SK-N-DZ (cell line): ENCODE measurements at regions not wholly inside any gene's neighbourhood (a gene's known extent, or its start where the extent isn't known, plus 50 kb on each side); places are given as distances from the start of the nearest gene placed in this dataset.

Experiments used
- DNase-seq: peaks from one replicate; pipeline ENCODE4 v3.0.0-alpha.2; 2015; ENCODE audit warnings: low spot score

GRCh38 chr15:72966641-72967040 is 85.6 kb upstream of the NEO1 start:
- DNase-seq = no peak

GRCh38 chr15:72965671-72966070 is 86.6 kb upstream of the NEO1 start:
- no peak for DNase-seq

- no peak for DNase-seq
These were observed 87.7 kb upstream of the NEO1 start for GRCh38 chr15:72964542-72964941.

- DNase-seq = no peak
These were observed 88.1 kb upstream of the NEO1 start for GRCh38 chr15:72964135-72964534.

- no peak for DNase-seq
These were observed 90.1 kb upstream of the NEO1 start for GRCh38 chr15:72962054-72962702.

- DNase-seq = no peak
These were observed 90.9 kb upstream of the NEO1 start for GRCh38 chr15:72961346-72961745.

GRCh38 chr15:72958634-72959033 is 93.6 kb upstream of the NEO1 start:
- DNase-seq = no peak

- no peak for DNase-seq
These were observed 99.0 kb upstream of the NEO1 start for GRCh38 chr15:72953306-72953705.

- DNase-seq = no peak
These were observed 100.1 kb upstream of the NEO1 start for GRCh38 chr15:72952151-72952550.

GRCh38 chr15:72948662-72949061 is 103.6 kb upstream of the NEO1 start:
- DNase-seq = no peak

- no peak for DNase-seq
These were observed 104.6 kb upstream of the NEO1 start for GRCh38 chr15:72947709-72948108.

GRCh38 chr15:72944565-72944964 is 107.7 kb upstream of the NEO1 start:
- no peak for DNase-seq

GRCh38 chr15:72940229-72940622 is 112.0 kb upstream of the NEO1 start:
- DNase-seq = no peak

GRCh38 chr15:72939514-72940228 is 112.6 kb upstream of the NEO1 start:
- DNase-seq = no peak

GRCh38 chr15:72936691-72937679 is 115.3 kb upstream of the NEO1 start:
- no peak for DNase-seq

- DNase-seq = no peak
These were observed 116.0 kb upstream of the NEO1 start for GRCh38 chr15:72936237-72936636.

- no peak for DNase-seq
These were observed 116.7 kb upstream of the NEO1 start for GRCh38 chr15:72935521-72935920.

- DNase-seq = no peak
These were observed 117.3 kb upstream of the NEO1 start for GRCh38 chr15:72934921-72935320.

- no peak for DNase-seq
These were observed 118.3 kb upstream of the NEO1 start for GRCh38 chr15:72933976-72934375.

- DNase-seq = no peak
These were observed 119.8 kb upstream of the NEO1 start for GRCh38 chr15:72932472-72932871.

- no peak for DNase-seq
These were observed 124.8 kb upstream of the NEO1 start for GRCh38 chr15:72927451-72927850.

- no peak for DNase-seq
These were observed 126.6 kb upstream of the NEO1 start for GRCh38 chr15:72925661-72926060.
